Stomach (tissue), 4 donors: ENCODE measurements at regions not wholly inside any gene's neighbourhood (a gene's known extent, or its start where the extent isn't known, plus 50 kb on each side); places are given as distances from the start of the nearest gene placed in this dataset.

Experiments used
- EP300 ChIP-seq: sonication (generic); formaldehyde crosslinking; IDR thresholded peaks from one replicate; pipeline ENCODE4 v1.6.1; 2017; ENCODE audit warnings: antibody characterized with exemption
- POLR2A ChIP-seq, 4 donors: fragments of 450-650 bp; IDR thresholded peaks; one replicate each; pipeline ENCODE4 v1.6.1; 2016; ENCODE audit warnings: antibody characterized with exemption in 4 of 4, control low read depth in 2 of 4, mild to moderate bottlenecking in 1 of 4, moderate library complexity in 1 of 4
- POLR2AphosphoS5 ChIP-seq, 3 donors: sonication (generic); formaldehyde crosslinking; IDR thresholded peaks; one replicate each; pipeline ENCODE4 v1.6.1; 2016; ENCODE audit warnings: antibody characterized with exemption in 3 of 3
- TF ChIP-seq, protein P1 (sequence below), 7 experiments: fragments of 450-650 bp in 4 of 7; fragments of 200-600 bp in 3 of 7; sonication (generic) in 3 of 7; IDR thresholded peaks; one replicate each; pipeline ENCODE4 v1.5.1; 2016 to 2019; ENCODE audit warnings: antibody characterized with exemption in 7 of 7, control low read depth in 2 of 7, mild to moderate bottlenecking in 1 of 7

DNA sequence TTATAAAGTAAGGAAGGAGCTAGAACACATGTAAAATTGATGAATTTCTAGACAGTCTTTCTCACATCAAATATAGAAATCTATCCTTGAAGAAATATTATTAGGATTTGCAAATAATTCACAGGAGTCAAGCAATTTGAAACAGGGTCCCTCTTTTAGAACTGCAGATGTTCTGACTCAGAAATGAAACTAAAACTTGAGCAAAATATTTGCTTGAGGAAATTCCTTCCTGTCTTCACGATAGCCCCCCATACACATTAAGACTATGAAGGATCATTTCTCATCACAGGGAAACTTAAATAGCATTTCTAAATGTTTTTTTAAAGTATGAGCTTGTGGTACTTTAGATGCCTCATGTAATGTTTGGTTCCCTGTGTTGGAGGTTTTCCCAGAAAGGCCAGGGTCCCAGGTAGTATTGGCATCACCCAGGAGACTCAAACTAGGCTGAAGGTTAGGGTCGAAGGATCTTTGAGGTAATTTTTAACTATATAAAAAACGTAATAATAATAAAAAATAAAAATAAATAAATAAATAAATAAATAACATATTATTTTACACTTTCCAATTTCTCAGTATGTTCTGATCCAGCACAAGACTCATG, 144.0 kb upstream of the TBX18 start:
- TF ChIP-seq EP300 (no peak), POLR2AphosphoS5 (IDR thresholded peaks at IDR 0.05) (no peak), POLR2A (IDR thresholded peaks at IDR 0.05) (no peak)
- TF ChIP-seq, protein P1, sequence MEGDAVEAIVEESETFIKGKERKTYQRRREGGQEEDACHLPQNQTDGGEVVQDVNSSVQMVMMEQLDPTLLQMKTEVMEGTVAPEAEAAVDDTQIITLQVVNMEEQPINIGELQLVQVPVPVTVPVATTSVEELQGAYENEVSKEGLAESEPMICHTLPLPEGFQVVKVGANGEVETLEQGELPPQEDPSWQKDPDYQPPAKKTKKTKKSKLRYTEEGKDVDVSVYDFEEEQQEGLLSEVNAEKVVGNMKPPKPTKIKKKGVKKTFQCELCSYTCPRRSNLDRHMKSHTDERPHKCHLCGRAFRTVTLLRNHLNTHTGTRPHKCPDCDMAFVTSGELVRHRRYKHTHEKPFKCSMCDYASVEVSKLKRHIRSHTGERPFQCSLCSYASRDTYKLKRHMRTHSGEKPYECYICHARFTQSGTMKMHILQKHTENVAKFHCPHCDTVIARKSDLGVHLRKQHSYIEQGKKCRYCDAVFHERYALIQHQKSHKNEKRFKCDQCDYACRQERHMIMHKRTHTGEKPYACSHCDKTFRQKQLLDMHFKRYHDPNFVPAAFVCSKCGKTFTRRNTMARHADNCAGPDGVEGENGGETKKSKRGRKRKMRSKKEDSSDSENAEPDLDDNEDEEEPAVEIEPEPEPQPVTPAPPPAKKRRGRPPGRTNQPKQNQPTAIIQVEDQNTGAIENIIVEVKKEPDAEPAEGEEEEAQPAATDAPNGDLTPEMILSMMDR (IDR thresholded peaks at IDR 0.05): no peak
